ENCODE measurements at regions not wholly inside any gene's neighbourhood (a gene's known extent, or its start where the extent isn't known, plus 50 kb on each side); places are given as distances from the start of the nearest gene placed in this dataset.

GRCh38 chr9:134996591-134997530 lies 79.1 kb upstream of the FCN1 start:
- H3K4me3 ChIP-seq (ENCODE audit: low read depth, low read length) = no peak overlapping the region
- no peak for TF ChIP-seq CTCF (IDR thresholded peaks at IDR 0.05; ENCODE audit: insufficient read depth, low read length)
- no peak for DNase-seq (ENCODE audit: low read depth)

GRCh38 chr9:135000647-135001245 lies 83.0 kb upstream of the FCN1 start:
- no peak overlapping the region for H3K4me3 ChIP-seq (ENCODE audit: low read depth, low read length)
- no peak for DNase-seq (ENCODE audit: low read depth)
- no peak for TF ChIP-seq CTCF (IDR thresholded peaks at IDR 0.05; ENCODE audit: insufficient read depth, low read length)

GRCh38 chr9:135001526-135001925 lies 83.8 kb upstream of the FCN1 start:
- no peak overlapping the region for H3K4me3 ChIP-seq (ENCODE audit: low read depth, low read length)
- DNase-seq (ENCODE audit: low read depth) = no peak
- no peak for TF ChIP-seq CTCF (IDR thresholded peaks at IDR 0.05; ENCODE audit: insufficient read depth, low read length)

GRCh38 chr9:135002336-135002735 lies 84.6 kb upstream of the FCN1 start:
- no peak for TF ChIP-seq CTCF (IDR thresholded peaks at IDR 0.05; ENCODE audit: insufficient read depth, low read length)
- no peak for DNase-seq (ENCODE audit: low read depth)
- no peak overlapping the region for H3K4me3 ChIP-seq (ENCODE audit: low read depth, low read length)

- no peak for DNase-seq (ENCODE audit: low read depth)
- H3K4me3 ChIP-seq (ENCODE audit: low read depth, low read length) = no peak overlapping the region
- no peak for TF ChIP-seq CTCF (IDR thresholded peaks at IDR 0.05; ENCODE audit: insufficient read depth, low read length)
These were observed 84.7 kb upstream of the OLFM1 start for GRCh38 chr9:135002802-135003201.

GRCh38 chr9:135004772-135005171 lies 82.7 kb upstream of the OLFM1 start:
- no peak for TF ChIP-seq CTCF (IDR thresholded peaks at IDR 0.05; ENCODE audit: insufficient read depth, low read length)
- DNase-seq (ENCODE audit: low read depth) = no peak

More at GRCh38 chr9:135004772-135005171, 82.7 kb upstream of the OLFM1 start:
- H3K4me3 ChIP-seq (ENCODE audit: low read depth, low read length) = no peak overlapping the region

All from fibroblast of the aortic adventitia (primary cell).